Activated T-cell treated with anti-CD3 and anti-CD28 coated beads for 48 hours (primary cell): ENCODE measurements at regions not wholly inside any gene's neighbourhood (a gene's known extent, or its start where the extent isn't known, plus 50 kb on each side); places are given as distances from the start of the nearest gene placed in this dataset.

Experiments
- DNase-seq: peaks from one replicate; pipeline ENCODE4 v3.0.0-alpha.2; 2020; ENCODE audit warnings: low read depth

DNA sequence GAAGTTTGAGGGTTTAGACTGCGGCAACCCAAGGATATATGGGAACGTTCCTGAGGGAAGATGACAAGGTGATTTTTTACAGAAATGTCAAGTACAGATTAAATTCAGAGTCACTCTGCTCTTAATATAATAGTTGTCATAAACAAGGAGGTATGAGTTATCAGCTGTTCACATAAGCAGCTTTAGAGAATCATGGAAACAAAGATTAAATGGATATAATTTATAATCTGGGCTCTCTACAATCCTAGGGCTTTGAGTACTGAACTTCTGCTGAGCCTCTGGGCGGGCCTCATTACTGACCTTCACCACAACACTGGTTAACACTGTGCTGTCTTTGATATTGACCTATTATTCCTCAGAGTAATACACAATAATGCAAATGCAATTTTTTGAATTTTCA, 577.8 kb downstream of the RPS29 start:
- no peak for DNase-seq

GRCh38 chr14:48991141-48991540, 595.0 kb downstream of the RPS29 start:
- no peak for DNase-seq

- DNase-seq, result no peak
These were observed 602.8 kb downstream of the RPS29 start for GRCh38 chr14:48983351-48983888.

DNA sequence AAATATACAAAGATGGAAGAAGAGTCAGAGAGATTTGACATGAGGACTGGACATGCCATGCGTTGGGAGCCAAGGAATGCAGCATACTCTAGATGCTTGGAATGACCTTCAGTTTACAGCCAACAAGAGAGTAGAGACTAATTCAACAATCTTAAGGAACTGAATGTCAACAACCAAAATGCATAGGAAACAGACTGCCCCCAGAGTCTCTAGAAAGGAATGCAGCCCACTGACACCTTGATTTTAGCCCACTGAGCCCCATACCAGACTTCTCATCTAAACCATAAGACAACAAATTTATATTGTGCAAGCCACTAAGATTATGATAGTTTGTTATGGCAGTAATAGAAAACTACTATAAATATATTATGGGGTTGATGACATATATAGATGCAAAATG, 611.2 kb downstream of the RPS29 start:
- DNase-seq, result no peak

DNA sequence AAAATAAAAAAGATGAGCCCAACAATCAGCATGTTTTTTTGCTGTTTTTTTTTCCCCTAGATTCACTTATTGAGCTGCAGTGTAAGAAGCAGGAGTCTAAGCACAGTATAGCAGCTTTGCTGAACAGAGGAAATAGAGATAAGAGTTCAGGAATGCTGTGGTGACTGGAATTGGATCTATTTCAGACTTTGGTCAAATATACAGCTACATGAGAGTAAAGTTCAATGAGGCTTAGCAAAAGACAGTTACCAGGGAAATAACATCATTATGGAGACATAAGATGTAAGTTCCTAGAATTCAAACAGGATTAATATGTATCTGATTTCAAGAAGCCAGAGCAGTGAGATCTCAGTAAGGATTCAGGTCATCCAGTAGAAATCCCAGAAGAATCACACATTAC, 613.0 kb downstream of the RPS29 start:
- no peak for DNase-seq

GRCh38 chr14:48970943-48971342, 615.2 kb downstream of the RPS29 start:
- no peak for DNase-seq

DNA sequence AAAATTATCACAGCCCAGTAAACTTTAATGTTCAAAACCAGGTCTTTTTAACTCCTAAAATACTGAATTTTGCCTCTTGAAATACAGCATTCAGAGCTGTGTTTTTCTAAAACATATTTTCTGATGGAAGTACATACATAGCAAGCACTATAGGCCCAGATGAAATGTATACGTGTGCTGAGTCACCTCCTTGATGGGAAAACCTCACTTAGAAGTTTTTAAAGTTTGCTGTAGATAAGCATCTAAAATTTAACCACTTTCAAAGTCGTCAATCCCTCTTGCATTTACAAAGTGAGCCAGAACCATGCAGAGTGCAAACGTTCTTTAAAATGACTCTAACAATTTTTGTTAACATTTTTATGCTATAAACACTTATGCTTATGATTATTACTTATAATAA, 618.8 kb downstream of the RPS29 start:
- no peak for DNase-seq

GRCh38 chr14:48963231-48963790, 622.9 kb downstream of the RPS29 start:
- no peak for DNase-seq

- no peak for DNase-seq
These were observed 628.7 kb downstream of the RPS29 start for GRCh38 chr14:48957486-48957885.

GRCh38 chr14:48955857-48956256, 630.3 kb downstream of the RPS29 start:
- no peak for DNase-seq

GRCh38 chr14:48954446-48954845, 631.7 kb downstream of the RPS29 start:
- no peak for DNase-seq

DNA sequence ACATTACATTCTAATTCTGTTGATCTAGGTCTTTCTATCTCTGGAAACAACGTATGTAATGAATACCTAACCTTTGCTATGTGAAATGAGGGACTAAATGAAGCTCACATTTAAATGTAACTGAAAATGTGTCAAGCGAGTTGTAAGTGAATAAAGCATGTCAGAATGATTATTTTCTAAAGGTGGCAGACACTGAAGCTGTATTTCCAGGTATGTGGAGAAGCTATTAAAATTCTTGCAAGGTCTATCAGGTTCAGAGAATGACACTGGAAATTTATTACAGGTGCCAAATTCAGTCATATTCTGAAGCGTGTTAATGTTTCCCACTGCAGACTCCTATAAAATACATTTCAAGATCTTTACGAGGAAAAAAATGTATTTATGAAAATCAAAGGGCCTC, 641.4 kb downstream of the RPS29 start:
- DNase-seq, result no peak

GRCh38 chr14:48943913-48944312, 642.3 kb downstream of the RPS29 start:
- no peak for DNase-seq

DNA sequence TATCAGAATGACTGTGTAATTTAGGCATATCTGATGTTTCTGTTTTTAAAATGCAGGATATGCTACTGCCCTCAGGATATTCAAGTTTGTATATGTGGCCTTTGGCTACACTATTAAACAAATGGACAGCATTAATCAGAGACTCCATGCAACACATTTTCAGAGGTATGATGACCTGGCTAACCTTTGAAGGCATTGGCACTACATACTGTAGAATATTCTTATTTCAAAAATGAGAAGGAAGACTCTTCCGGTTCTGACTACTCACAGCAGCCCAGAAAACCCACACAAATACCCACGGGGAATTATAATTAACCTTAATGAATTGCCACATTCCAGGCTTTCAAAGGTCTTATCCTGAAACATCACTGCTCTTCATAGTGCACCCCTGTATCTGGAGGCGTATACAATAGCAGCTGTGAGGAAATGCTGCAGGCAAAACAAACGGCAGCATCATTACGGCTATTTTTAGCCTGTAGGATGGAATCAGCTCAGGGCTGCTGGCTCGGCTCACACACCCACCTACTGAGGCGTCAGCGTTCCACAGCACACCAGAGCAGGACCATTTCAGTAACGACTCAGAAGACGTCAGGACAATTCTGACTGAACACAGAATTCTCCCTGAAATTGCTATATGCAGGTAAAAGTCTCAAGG, 648.5 kb downstream of the RPS29 start:
- DNase-seq, result no peak

DNA sequence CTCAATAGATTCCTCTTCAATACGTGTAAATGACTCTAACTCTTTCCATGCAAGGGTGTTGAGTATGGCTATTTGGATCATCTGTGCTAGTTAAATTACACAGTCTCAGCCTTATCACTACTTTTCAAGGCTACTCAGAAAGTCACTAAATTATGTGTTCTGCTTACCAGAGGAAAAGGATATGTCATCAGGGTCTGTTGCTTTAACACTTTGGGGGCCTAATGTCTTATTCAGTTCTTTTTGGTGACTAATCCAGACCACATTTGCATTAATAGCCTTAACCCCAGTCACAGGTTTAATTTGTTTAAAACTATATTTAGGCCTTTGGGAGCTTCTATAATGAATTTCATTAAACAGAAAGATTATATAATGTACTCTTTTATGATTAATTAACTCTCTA, 649.3 kb downstream of the RPS29 start:
- DNase-seq, result no peak

GRCh38 chr14:48936362-48936761, 649.8 kb downstream of the RPS29 start:
- no peak for DNase-seq

- no peak for DNase-seq
These were observed 661.0 kb downstream of the RPS29 start for GRCh38 chr14:48925184-48925583.

DNA sequence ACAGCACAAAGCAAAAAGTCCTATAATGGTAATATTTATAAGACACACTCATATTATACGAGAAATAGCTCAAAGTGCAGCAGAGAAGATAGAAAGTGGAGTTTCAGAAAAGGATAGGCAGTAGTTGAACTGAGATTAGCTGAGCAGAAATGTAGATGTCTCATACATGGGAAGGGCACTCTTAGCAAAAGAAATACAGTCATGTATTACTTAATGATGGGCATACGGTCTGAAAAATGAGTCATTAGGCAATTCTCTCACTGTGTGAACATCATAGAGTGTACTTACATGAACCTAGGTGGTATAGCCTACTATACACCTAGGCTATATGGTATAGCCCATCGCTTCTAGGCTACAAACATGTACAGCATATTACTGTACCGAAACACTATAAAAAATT, 671.3 kb downstream of the RPS29 start:
- no peak for DNase-seq

DNA sequence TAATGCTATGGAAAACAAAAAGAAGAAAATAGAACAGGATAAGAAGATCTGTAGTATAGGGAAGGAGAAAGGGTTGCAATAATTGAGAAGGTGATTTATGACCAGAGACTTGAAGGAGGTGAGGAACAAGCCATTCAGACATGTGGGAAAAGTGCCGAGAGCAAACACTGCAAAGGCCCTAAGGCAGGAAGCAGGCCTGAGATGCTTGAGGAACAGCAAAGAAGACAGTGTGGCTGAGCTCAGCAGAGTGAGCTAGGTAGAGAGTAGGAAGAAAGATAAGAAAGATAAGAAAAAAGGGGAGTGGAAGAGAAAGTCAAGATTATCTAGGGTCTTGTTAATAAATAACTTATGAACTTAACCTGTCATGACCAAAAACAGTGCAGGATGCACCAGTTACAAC, 671.8 kb downstream of the RPS29 start:
- DNase-seq, result no peak

- no peak for DNase-seq
These were observed 685.6 kb downstream of the RPS29 start for GRCh38 chr14:48900565-48900964.

DNA sequence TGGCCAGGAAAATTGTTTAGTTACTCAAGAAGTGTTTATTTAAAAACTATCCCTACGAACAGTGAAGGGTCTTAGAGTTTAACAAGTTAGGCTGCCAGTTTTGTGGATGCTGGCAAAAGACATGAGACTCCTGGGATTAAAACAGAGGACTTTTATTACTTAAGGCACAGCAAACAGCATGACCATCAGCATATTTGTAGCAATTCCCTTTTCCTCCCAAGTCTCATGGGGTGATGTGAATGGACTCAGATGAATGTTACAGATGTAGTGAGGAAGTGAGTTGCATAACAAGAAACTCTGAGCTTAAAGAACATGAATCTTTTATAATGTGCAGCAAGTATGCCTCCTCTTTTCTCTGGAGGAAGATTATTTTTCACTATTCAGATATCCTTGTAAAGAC, 695.8 kb downstream of the RPS29 start:
- DNase-seq, result no peak

DNA sequence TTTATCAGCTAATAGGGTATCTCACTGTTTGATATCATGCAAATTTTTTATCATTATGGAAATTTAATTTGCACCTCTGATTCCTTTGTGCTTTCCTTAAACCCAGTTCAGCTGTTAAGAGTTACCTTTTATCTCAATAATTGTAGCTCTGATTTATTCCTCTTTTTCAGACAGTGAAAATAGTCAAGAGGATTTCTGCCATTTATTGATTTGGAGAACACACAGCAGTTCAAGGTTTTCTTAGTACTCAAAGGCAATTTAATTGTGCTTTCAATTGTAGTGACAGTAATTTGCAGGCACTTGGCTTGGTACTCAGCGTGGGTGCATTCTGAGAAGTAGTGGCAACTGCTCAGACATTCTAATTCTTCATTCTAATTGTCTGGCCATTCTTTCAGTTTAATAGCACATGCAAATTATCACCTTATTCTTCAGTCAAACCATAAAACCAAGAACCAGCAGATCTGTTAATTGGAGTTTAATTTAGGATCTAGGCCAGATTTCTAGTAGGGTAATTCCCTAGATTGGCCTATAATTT, 709.3 kb downstream of the RPS29 start:
- no peak for DNase-seq

GRCh38 chr14:48874711-48875110, 711.5 kb downstream of the RPS29 start:
- no peak for DNase-seq

- no peak for DNase-seq
These were observed 728.8 kb downstream of the RPS29 start for GRCh38 chr14:48857366-48857765.
